SK-N-SH treated with all-trans-retinoic acid at 6 μM for 48 hours (cell line): ENCODE measurements at regions not wholly inside any gene's neighbourhood (a gene's known extent, or its start where the extent isn't known, plus 50 kb on each side); places are given as distances from the start of the nearest gene placed in this dataset.

Experiments
- ATAC-seq: fragments of 200-7000 bp; cut with Tn5 transposase; 3 replicates; pipeline ENCODE4 v1.9.1; 2020; ENCODE audit warnings: mild to moderate bottlenecking, moderate library complexity
- ARNTL ChIP-seq: fragments of 450-650 bp; formaldehyde crosslinking; IDR thresholded peaks from 2 replicates; pipeline ENCODE4 v1.5.0; 2020; ENCODE audit warnings: low read depth, mild to moderate bottlenecking, moderate library complexity, borderline replicate concordance
- CREB5 ChIP-seq: fragments of 250-450 bp; sonication (Bioruptor Pico); IDR thresholded peaks from 2 replicates; pipeline ENCODE4 v1.5.1; 2020; ENCODE audit warnings: low read depth, mild to moderate bottlenecking, moderate library complexity
- CSDC2 ChIP-seq: fragments of 250-450 bp; sonication (Bioruptor Pico); IDR thresholded peaks from 2 replicates; pipeline ENCODE4 v1.5.0; 2020; ENCODE audit warnings: mild to moderate bottlenecking, moderate library complexity
- ESRRG ChIP-seq: fragments of 250-450 bp; sonication (Bioruptor Pico); IDR thresholded peaks from 2 replicates; pipeline ENCODE4 v1.6.1; 2021; ENCODE audit warnings: mild to moderate bottlenecking
- ISL1 ChIP-seq: fragments of 250-450 bp; sonication (Bioruptor Pico); IDR thresholded peaks from 2 replicates; pipeline ENCODE4 v2.1.2; 2022; ENCODE audit warnings: mild to moderate bottlenecking, moderate library complexity
- OSR1 ChIP-seq: fragments of 250-450 bp; sonication (Bioruptor Pico); IDR thresholded peaks from 2 replicates; pipeline ENCODE4 v1.8.0; 2022; ENCODE audit warnings: moderate library complexity, mild to moderate bottlenecking, inconsistent platforms
- PATZ1 ChIP-seq: fragments of 250-450 bp; sonication (Bioruptor Pico); IDR thresholded peaks from 2 replicates; pipeline ENCODE4 v1.8.0; 2020; ENCODE audit warnings: mild to moderate bottlenecking, moderate library complexity, borderline replicate concordance
- POU6F1 ChIP-seq: fragments of 250-450 bp; sonication (Bioruptor Pico); IDR thresholded peaks from 2 replicates; pipeline ENCODE4 v1.8.0; 2021; ENCODE audit warnings: low read depth, mild to moderate bottlenecking, moderate library complexity, borderline replicate concordance
- PPARA ChIP-seq: fragments of 250-450 bp; sonication (Bioruptor Pico); IDR thresholded peaks from 2 replicates; pipeline ENCODE4 v1.5.0; 2020; ENCODE audit warnings: mild to moderate bottlenecking, borderline replicate concordance
- RARB ChIP-seq: fragments of 250-450 bp; sonication (Bioruptor Pico); IDR thresholded peaks from 2 replicates; pipeline ENCODE4 v1.8.0; 2021; ENCODE audit warnings: mild to moderate bottlenecking, moderate library complexity
- TCF4 ChIP-seq: fragments of 250-450 bp; sonication (Bioruptor Pico); IDR thresholded peaks from 2 replicates; pipeline ENCODE4 v1.8.0; 2021; ENCODE audit warnings: mild to moderate bottlenecking, moderate library complexity, borderline replicate concordance
- TSHZ2 ChIP-seq: fragments of 250-450 bp; sonication (Bioruptor Pico); IDR thresholded peaks from 2 replicates; pipeline ENCODE4 v1.5.0; 2020; ENCODE audit warnings: mild to moderate bottlenecking, moderate library complexity
- ZC3H10 ChIP-seq: fragments of 250-450 bp; sonication (Bioruptor Pico); IDR thresholded peaks from 2 replicates; pipeline ENCODE4 v1.5.1; 2021; ENCODE audit warnings: mild to moderate bottlenecking, moderate library complexity
- ZFP3 ChIP-seq: fragments of 250-450 bp; sonication (Bioruptor Pico); IDR thresholded peaks from 2 replicates; pipeline ENCODE4 v1.5.0; 2020; ENCODE audit warnings: mild to moderate bottlenecking, moderate library complexity
- ZFP30 ChIP-seq: fragments of 450-650 bp; formaldehyde crosslinking; IDR thresholded peaks from 2 replicates; pipeline ENCODE4 v1.5.0; 2022; ENCODE audit warnings: mild to moderate bottlenecking, moderate library complexity
- ZNF70 ChIP-seq: fragments of 450-650 bp; formaldehyde crosslinking; IDR thresholded peaks from 2 replicates; pipeline ENCODE4 v1.5.0; 2020; ENCODE audit warnings: mild to moderate bottlenecking, moderate library complexity
- ZNF8 ChIP-seq: fragments of 450-650 bp; formaldehyde crosslinking; IDR thresholded peaks from 2 replicates; pipeline ENCODE4 v1.5.0; 2020; ENCODE audit warnings: mild to moderate bottlenecking, moderate library complexity
- TF ChIP-seq, protein P1 (sequence below): fragments of 250-450 bp; sonication (Bioruptor Pico); IDR thresholded peaks from 2 replicates; pipeline ENCODE4 v1.5.1; 2021; ENCODE audit warnings: mild to moderate bottlenecking, moderate library complexity

DNA sequence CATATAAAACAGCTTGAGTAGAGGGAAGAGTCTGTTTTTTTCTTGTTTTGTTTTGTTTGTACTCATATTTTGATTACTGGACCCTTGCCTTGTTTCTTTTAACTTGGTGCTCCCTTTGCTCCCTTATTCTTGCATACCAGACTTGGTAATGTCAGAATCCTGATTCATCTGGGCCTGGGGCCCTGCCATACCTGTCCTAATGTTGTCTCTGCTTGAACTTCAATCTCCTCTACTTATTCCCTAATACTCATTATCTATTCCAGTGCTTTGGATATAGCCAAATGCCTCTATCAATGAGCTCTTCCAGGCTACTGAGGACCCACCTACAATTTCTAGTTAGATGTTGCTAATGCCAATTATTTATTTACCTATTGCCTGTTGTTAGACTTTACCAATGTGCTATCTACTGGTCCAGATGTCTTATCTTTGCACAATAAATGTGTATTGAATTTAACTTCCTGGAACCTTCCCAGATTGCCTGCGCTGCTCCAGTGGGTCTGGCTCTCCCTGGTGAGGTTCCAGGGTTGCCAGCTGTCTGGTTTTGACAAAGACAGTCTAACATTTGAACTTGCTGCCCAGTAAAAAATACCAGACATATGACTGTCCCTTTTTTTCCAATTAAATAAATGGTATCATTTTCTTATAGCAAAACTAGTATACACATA lies 64.4 kb upstream of the ACSL4 start:
- ATAC-seq, result peak; percentile 45; the same call in 2 of the 3 replicates
- TF ChIP-seq TCF4 (peak; percentile 58; the same call in 1 of the 2 replicates), OSR1 (CRISPR knock-in tag) (no peak)

- TF ChIP-seq ARNTL (CRISPR knock-in tag) (no peak), POU6F1 (CRISPR knock-in tag) (no peak), TSHZ2 (CRISPR knock-in tag) (no peak), ZNF8 (CRISPR knock-in tag) (no peak), ZNF70 (CRISPR knock-in tag) (no peak), ZC3H10 (CRISPR knock-in tag) (no peak), CSDC2 (CRISPR knock-in tag) (no peak), CREB5 (no peak), ESRRG (no peak), PPARA (CRISPR knock-in tag) (no peak), ZFP3 (CRISPR knock-in tag) (no peak), PATZ1 (CRISPR knock-in tag) (no peak), TCF4 (no peak), RARB (no peak), OSR1 (CRISPR knock-in tag) (no peak), ZFP30 (CRISPR knock-in tag) (no peak)
- TF ChIP-seq, all 23 proteins: peak for 0
- ATAC-seq, result no peak
Measured at GRCh38 chrX:109812236-109812635, 79.2 kb upstream of the ACSL4 start.

GRCh38 chrX:109813236-109813635 lies 80.2 kb upstream of the ACSL4 start:
- TF ChIP-seq OSR1 (CRISPR knock-in tag) (no peak), ZC3H10 (CRISPR knock-in tag) (no peak), ISL1 (no peak), ZNF70 (CRISPR knock-in tag) (no peak), PPARA (CRISPR knock-in tag) (no peak), RARB (no peak)
- no peak for ATAC-seq

DNA sequence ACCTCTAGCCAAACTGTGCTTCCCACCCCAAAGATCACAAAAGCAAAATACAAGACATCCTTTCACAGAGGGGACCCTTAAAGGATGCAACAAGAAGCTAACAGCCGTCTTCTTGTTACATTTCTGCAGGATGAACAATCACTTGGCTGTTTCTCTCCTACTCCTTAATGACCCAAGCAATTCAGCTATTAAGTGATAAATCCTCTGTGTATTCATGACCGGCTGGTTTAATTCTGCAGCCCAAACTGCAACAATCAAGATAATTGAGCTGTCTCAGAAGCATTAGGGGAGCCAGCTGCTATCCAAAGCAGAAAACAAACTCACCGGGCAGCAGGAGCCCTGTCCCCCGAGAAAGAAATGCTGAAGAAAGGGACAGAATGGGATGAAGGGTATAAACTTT lies 85.9 kb upstream of the ACSL4 start:
- TF ChIP-seq ZFP3 (CRISPR knock-in tag), result no peak
- TF ChIP-seq ISL1, result no peak
- no peak for TF ChIP-seq ZC3H10 (CRISPR knock-in tag)
- no peak for ATAC-seq

DNA sequence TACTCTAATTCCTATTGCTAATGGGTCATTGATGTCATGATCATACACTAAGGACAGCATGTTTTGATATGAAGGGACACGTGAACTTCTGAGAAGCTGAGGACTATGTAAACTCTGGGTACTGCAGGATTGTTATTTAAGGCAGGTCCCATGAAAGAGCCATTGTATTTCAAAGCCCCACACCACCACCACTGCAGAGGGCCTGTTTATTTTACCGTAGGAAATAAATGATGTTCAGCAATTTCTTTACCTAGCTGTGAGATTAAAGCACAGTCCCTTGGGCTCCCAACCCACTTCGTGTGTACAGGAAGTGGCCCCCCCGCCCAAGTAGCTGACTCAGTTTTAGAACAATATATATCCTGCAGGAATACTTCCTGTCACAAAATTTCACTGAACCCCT lies 89.8 kb upstream of the ACSL4 start:
- no peak for ATAC-seq
- TF ChIP-seq, protein P1, sequence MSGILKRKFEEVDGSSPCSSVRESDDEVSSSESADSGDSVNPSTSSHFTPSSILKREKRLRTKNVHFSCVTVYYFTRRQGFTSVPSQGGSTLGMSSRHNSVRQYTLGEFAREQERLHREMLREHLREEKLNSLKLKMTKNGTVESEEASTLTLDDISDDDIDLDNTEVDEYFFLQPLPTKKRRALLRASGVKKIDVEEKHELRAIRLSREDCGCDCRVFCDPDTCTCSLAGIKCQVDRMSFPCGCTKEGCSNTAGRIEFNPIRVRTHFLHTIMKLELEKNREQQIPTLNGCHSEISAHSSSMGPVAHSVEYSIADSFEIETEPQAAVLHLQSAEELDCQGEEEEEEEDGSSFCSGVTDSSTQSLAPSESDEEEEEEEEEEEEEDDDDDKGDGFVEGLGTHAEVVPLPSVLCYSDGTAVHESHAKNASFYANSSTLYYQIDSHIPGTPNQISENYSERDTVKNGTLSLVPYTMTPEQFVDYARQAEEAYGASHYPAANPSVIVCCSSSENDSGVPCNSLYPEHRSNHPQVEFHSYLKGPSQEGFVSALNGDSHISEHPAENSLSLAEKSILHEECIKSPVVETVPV (CRISPR knock-in tag), result no peak
